Body of pancreas (tissue), 4 donors: ENCODE measurements at regions not wholly inside any gene's neighbourhood (a gene's known extent, or its start where the extent isn't known, plus 50 kb on each side); places are given as distances from the start of the nearest gene placed in this dataset.

ENCODE experiments used
- CTCF ChIP-seq, 7 experiments: fragments of 450-650 bp in 4 of 7; fragments of 200-600 bp in 3 of 7; sonication (generic) in 3 of 7; IDR thresholded peaks; one replicate each; pipeline ENCODE4 v1.5.1; 2016 to 2019; ENCODE audit warnings: antibody characterized with exemption in 7 of 7
- POLR2A ChIP-seq, 3 donors: fragments of 450-650 bp; IDR thresholded peaks; one replicate each; pipeline ENCODE4 v1.6.1; 2016; ENCODE audit warnings: antibody characterized with exemption in 3 of 3, mild to moderate bottlenecking in 2 of 3

GRCh38 chr6:93584300-93584699 lies 164.9 kb upstream of the EPHA7 start:
- TF ChIP-seq CTCF (IDR thresholded peaks at IDR 0.05) (no peak), POLR2A (IDR thresholded peaks at IDR 0.05) (no peak)
